ENCODE measurements at regions not wholly inside any gene's neighbourhood (a gene's known extent, or its start where the extent isn't known, plus 50 kb on each side); places are given as distances from the start of the nearest gene placed in this dataset.

GRCh38 chr11:79890272-79890671, 449.4 kb upstream of the TENM4 start:
- TF ChIP-seq, protein P1, sequence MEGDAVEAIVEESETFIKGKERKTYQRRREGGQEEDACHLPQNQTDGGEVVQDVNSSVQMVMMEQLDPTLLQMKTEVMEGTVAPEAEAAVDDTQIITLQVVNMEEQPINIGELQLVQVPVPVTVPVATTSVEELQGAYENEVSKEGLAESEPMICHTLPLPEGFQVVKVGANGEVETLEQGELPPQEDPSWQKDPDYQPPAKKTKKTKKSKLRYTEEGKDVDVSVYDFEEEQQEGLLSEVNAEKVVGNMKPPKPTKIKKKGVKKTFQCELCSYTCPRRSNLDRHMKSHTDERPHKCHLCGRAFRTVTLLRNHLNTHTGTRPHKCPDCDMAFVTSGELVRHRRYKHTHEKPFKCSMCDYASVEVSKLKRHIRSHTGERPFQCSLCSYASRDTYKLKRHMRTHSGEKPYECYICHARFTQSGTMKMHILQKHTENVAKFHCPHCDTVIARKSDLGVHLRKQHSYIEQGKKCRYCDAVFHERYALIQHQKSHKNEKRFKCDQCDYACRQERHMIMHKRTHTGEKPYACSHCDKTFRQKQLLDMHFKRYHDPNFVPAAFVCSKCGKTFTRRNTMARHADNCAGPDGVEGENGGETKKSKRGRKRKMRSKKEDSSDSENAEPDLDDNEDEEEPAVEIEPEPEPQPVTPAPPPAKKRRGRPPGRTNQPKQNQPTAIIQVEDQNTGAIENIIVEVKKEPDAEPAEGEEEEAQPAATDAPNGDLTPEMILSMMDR (conservative IDR thresholded peaks at IDR 0.05; ENCODE audit: low read length): no peak
- TF ChIP-seq EZH2phosphoT487 (IDR thresholded peaks at IDR 0.05; ENCODE audit: borderline replicate concordance, low read depth, low read length): no peak
